Uterus (tissue), 3 donors: ENCODE measurements at regions not wholly inside any gene's neighbourhood (a gene's known extent, or its start where the extent isn't known, plus 50 kb on each side); places are given as distances from the start of the nearest gene placed in this dataset.

Experiments used
- DNase-seq, 2 donors: peaks; one replicate each; pipeline ENCODE4 v3.0.0-alpha.2; 2019 to 2020
- H3K27ac ChIP-seq, 2 donors: fragments of 200-600 bp; sonication (generic); 1 replicate in 1 of 2; 2 replicates in 1 of 2; pipeline ENCODE4 v1.5.1; 2016 to 2018
- H3K27me3 ChIP-seq, 2 donors: fragments of 200-600 bp; sonication (generic); one replicate each; pipeline ENCODE4 v1.5.1; 2018 to 2019; ENCODE audit warnings: control low read depth in 1 of 2
- H3K36me3 ChIP-seq, 2 donors: fragments of 200-600 bp; sonication (generic); one replicate each; pipeline ENCODE4 v1.5.1; 2019; ENCODE audit warnings: control low read depth in 1 of 2
- H3K4me1 ChIP-seq, 2 donors: fragments of 200-600 bp; sonication (generic); one replicate each; pipeline ENCODE4 v1.5.1; 2018 to 2019; ENCODE audit warnings: control low read depth in 1 of 2
- H3K4me3 ChIP-seq, 2 donors: fragments of 200-600 bp; sonication (generic); 1 replicate in 1 of 2; 2 replicates in 1 of 2; pipeline ENCODE4 v1.5.1; 2018 to 2019; ENCODE audit warnings: mild to moderate bottlenecking in 1 of 2
- H3K9me3 ChIP-seq, 2 donors: fragments of 200-600 bp; sonication (generic); one replicate each; pipeline ENCODE4 v1.5.1; 2019; ENCODE audit warnings: control low read depth in 1 of 2
- POLR2A ChIP-seq, 2 donors: fragments of 450-650 bp; IDR thresholded peaks; one replicate each; pipeline ENCODE4 v1.6.1; 2016; ENCODE audit warnings: antibody characterized with exemption in 2 of 2, mild to moderate bottlenecking in 1 of 2, moderate library complexity in 1 of 2
- intact Hi-C: fragments of 100-400 bp; cut with DNase I; formaldehyde crosslinking; loops from one replicate; pipeline ENCODE4 v1.15.1; 2023; ENCODE audit warnings: low total_unique reads
- TF ChIP-seq, protein P1 (sequence below), 4 experiments: fragments of 200-600 bp in 2 of 4; fragments of 450-650 bp in 2 of 4; sonication (generic) in 2 of 4; IDR thresholded peaks; one replicate each; pipeline ENCODE4 v1.5.1; 2016 to 2019; ENCODE audit warnings: antibody characterized with exemption in 4 of 4, mild to moderate bottlenecking in 2 of 4, moderate library complexity in 1 of 4
- donor health status: DM: yes; HTN: yes; CAD: no.

DNA sequence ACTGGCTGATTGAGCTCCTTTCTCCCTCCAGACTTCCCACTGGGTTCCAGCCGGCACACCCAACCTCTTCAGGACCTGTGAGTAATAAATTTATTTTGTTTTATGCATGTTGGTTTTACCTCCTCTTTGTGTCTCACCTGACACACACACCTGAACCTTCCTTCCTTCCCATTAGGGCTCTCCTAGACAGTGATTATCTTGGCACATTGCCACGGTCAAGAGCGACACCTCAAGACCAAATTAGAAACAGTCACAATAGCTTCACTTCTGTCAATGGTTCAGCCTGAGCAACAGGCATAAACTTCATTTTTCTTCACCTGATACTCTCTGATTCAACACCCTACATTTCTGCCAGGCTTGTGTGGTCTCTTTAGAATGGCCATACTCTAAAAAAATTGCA is 296.3 kb upstream of the SMARCA2 start:
- H3K4me1 ChIP-seq = no peaks in the 10 kb centered on the region
- intact Hi-C loops = no loop called here
- H3K36me3 ChIP-seq = no peaks in the 10 kb centered on the region
- no peaks in the 10 kb centered on the region for H3K9me3 ChIP-seq
- no peak for DNase-seq
- no peak overlapping the region for H3K4me3 ChIP-seq
- H3K27ac ChIP-seq = no peak overlapping the region
- TF ChIP-seq POLR2A (IDR thresholded peaks at IDR 0.05) = no peak
- TF ChIP-seq, protein P1, sequence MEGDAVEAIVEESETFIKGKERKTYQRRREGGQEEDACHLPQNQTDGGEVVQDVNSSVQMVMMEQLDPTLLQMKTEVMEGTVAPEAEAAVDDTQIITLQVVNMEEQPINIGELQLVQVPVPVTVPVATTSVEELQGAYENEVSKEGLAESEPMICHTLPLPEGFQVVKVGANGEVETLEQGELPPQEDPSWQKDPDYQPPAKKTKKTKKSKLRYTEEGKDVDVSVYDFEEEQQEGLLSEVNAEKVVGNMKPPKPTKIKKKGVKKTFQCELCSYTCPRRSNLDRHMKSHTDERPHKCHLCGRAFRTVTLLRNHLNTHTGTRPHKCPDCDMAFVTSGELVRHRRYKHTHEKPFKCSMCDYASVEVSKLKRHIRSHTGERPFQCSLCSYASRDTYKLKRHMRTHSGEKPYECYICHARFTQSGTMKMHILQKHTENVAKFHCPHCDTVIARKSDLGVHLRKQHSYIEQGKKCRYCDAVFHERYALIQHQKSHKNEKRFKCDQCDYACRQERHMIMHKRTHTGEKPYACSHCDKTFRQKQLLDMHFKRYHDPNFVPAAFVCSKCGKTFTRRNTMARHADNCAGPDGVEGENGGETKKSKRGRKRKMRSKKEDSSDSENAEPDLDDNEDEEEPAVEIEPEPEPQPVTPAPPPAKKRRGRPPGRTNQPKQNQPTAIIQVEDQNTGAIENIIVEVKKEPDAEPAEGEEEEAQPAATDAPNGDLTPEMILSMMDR (IDR thresholded peaks at IDR 0.05) = no peak
- no peaks in the 10 kb centered on the region for H3K27me3 ChIP-seq

DNA sequence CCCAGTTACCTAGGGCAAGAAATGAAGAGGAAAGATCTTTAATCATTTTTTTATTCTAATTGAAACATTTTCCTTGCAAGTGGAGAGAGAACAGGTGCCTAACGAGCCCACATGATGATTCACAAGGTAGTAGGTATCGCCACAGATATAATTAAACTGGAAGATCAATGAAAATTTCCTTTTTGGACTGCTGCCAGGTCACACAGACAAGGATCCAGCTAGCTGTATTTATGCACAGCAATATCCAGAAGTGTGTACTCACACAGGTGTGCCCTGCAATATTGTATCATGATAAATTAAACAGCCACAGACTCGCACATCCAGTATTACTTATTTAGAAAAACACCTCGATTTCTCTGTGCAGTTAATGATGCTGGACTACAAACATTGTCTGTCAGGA is 294.0 kb upstream of the SMARCA2 start:
- intact Hi-C loops = no loop called here

GRCh38 chr9:1722404-1722803 is 292.7 kb upstream of the SMARCA2 start:
- no peak for TF ChIP-seq POLR2A (IDR thresholded peaks at IDR 0.05)
- no peaks in the 10 kb centered on the region for H3K9me3 ChIP-seq
- H3K4me3 ChIP-seq = no peak overlapping the region
- H3K27me3 ChIP-seq = no peaks in the 10 kb centered on the region
- no peak for DNase-seq
- no peaks in the 10 kb centered on the region for H3K4me1 ChIP-seq
- H3K27ac ChIP-seq = no peak overlapping the region
- intact Hi-C loops = no loop called here
- no peaks in the 10 kb centered on the region for H3K36me3 ChIP-seq

More for the DNA sequence above, 294.0 kb upstream of the SMARCA2 start:
- no peak overlapping the region for H3K4me3 ChIP-seq
- no peaks in the 10 kb centered on the region for H3K4me1 ChIP-seq
- no peaks in the 10 kb centered on the region for H3K36me3 ChIP-seq
- H3K27ac ChIP-seq = no peak overlapping the region
- TF ChIP-seq, protein P1 (IDR thresholded peaks at IDR 0.05) = no peak
- no peak for TF ChIP-seq POLR2A (IDR thresholded peaks at IDR 0.05)
- H3K9me3 ChIP-seq = no peaks in the 10 kb centered on the region
- no peak for DNase-seq
- no peaks in the 10 kb centered on the region for H3K27me3 ChIP-seq

DNA sequence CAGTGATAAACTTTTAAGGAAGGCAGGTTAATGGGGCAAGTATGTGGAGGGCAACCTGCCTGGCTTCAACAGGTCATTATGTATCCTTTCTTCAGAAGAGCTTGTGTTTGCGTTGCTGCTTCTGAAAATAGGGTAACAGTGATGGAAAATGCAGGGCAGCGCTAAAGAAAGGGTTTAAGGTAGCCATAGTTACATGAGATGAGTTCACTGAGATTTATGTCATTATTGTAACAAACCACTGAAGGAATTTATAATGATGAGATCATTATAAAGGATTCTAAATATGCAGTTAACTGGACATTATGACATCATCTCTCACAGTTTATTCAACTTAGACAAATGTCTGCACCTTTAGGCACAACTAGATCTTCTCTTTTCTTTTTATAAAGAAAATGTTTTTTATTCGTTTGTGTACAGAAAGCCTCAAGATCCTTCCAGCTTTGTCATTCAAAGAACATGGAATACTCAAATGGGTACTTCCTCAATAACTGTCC is 291.6 kb upstream of the SMARCA2 start:
- Histone ChIP-seq H3K4me3 (no peak overlapping the region), H3K36me3 (no peaks in the 10 kb centered on the region), H3K27me3 (no peaks in the 10 kb centered on the region), H3K27ac (no peak overlapping the region), H3K4me1 (no peaks in the 10 kb centered on the region), H3K9me3 (no peaks in the 10 kb centered on the region)
- intact Hi-C loops = no loop called here
- TF ChIP-seq POLR2A (IDR thresholded peaks at IDR 0.05) = no peak
- TF ChIP-seq, protein P1 (IDR thresholded peaks at IDR 0.05) = no peak
- no peak for DNase-seq

- Histone ChIP-seq H3K4me3 (no peak overlapping the region), H3K36me3 (no peaks in the 10 kb centered on the region), H3K4me1 (no peaks in the 10 kb centered on the region), H3K27ac (no peak overlapping the region), H3K27me3 (no peaks in the 10 kb centered on the region), H3K9me3 (no peaks in the 10 kb centered on the region)
- no peak for TF ChIP-seq POLR2A (IDR thresholded peaks at IDR 0.05)
- TF ChIP-seq, protein P1 (IDR thresholded peaks at IDR 0.05) = no peak
- DNase-seq = no peak
- intact Hi-C loops = no loop called here
These were observed 288.0 kb upstream of the SMARCA2 start for GRCh38 chr9:1726993-1727759.
